ENCODE measurements at regions not wholly inside any gene's neighbourhood (a gene's known extent, or its start where the extent isn't known, plus 50 kb on each side); places are given as distances from the start of the nearest gene placed in this dataset.

DNA sequence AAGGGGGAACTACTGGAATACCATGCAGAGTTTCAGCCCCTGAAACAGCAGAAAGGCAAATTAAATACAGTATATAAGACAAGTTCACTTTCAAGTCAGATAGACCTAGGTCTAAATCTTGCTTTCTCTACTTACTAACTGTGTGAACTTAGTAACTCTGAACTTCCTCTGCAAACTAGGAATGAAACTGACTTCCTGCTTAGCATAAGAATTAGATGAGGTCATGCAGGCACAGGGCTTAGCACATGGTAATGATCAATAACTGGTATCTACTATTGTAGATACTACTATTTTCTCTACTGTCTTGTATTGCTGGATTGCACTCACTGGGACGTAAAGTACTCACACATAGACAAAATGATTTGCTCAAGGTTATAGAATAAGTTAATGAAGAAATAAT is 51.5 kb upstream of the MTNR1B start:
- TF ChIP-seq, protein P1, sequence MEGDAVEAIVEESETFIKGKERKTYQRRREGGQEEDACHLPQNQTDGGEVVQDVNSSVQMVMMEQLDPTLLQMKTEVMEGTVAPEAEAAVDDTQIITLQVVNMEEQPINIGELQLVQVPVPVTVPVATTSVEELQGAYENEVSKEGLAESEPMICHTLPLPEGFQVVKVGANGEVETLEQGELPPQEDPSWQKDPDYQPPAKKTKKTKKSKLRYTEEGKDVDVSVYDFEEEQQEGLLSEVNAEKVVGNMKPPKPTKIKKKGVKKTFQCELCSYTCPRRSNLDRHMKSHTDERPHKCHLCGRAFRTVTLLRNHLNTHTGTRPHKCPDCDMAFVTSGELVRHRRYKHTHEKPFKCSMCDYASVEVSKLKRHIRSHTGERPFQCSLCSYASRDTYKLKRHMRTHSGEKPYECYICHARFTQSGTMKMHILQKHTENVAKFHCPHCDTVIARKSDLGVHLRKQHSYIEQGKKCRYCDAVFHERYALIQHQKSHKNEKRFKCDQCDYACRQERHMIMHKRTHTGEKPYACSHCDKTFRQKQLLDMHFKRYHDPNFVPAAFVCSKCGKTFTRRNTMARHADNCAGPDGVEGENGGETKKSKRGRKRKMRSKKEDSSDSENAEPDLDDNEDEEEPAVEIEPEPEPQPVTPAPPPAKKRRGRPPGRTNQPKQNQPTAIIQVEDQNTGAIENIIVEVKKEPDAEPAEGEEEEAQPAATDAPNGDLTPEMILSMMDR (IDR thresholded peaks at IDR 0.05): no peak
- TF ChIP-seq POLR2A (IDR thresholded peaks at IDR 0.05): no peak
